ENCODE measurements at regions not wholly inside any gene's neighbourhood (a gene's known extent, or its start where the extent isn't known, plus 50 kb on each side); places are given as distances from the start of the nearest gene placed in this dataset.
"Not testable (repeated sequence)": the region's sequence is repeated elsewhere in the genome, so short reads cannot be mapped to it uniquely, and the experiment has no call there.

GRCh38 chr14:105742904-105743701 is 216.7 kb downstream of the TMEM121 start:
- not testable (repeated sequence) for H3K27me3 ChIP-seq (replicated peaks; ENCODE audit: control insufficient read depth, insufficient read depth, low read length, poor library complexity, severe bottlenecking); H3K4me1 ChIP-seq (ENCODE audit: control insufficient read depth, insufficient read depth, low read length, poor library complexity, severe bottlenecking); DNase-seq; H3K9me3 ChIP-seq (ENCODE audit: control insufficient read depth, low read length); H3K27ac ChIP-seq (ENCODE audit: insufficient read depth, low read length, poor library complexity, severe bottlenecking); H3K4me3 ChIP-seq (ENCODE audit: insufficient read depth, low read depth, low read length, poor library complexity, severe bottlenecking); H3K36me3 ChIP-seq (ENCODE audit: control insufficient read depth, insufficient read depth, low read length)

- H3K27ac ChIP-seq (ENCODE audit: insufficient read depth, low read length, poor library complexity, severe bottlenecking); H3K4me1 ChIP-seq (ENCODE audit: control insufficient read depth, insufficient read depth, low read length, poor library complexity, severe bottlenecking); H3K9me3 ChIP-seq (ENCODE audit: control insufficient read depth, low read length); H3K4me3 ChIP-seq (ENCODE audit: insufficient read depth, low read depth, low read length, poor library complexity, severe bottlenecking); H3K27me3 ChIP-seq (replicated peaks; ENCODE audit: control insufficient read depth, insufficient read depth, low read length, poor library complexity, severe bottlenecking); H3K36me3 ChIP-seq (ENCODE audit: control insufficient read depth, insufficient read depth, low read length); DNase-seq: not testable (repeated sequence)
Observed at GRCh38 chr14:105744213-105744787, 217.9 kb downstream of the TMEM121 start.

- Histone ChIP-seq H3K4me1 (ENCODE audit: control insufficient read depth, insufficient read depth, low read length, poor library complexity, severe bottlenecking) (no peaks in the 10 kb centered on the region), H3K4me3 (ENCODE audit: insufficient read depth, low read depth, low read length, poor library complexity, severe bottlenecking) (no peak overlapping the region), H3K36me3 (ENCODE audit: control insufficient read depth, insufficient read depth, low read length) (no peaks in the 10 kb centered on the region)
Observed at GRCh38 chr14:105745433-105746123, 219.2 kb downstream of the TMEM121 start.

DNA sequence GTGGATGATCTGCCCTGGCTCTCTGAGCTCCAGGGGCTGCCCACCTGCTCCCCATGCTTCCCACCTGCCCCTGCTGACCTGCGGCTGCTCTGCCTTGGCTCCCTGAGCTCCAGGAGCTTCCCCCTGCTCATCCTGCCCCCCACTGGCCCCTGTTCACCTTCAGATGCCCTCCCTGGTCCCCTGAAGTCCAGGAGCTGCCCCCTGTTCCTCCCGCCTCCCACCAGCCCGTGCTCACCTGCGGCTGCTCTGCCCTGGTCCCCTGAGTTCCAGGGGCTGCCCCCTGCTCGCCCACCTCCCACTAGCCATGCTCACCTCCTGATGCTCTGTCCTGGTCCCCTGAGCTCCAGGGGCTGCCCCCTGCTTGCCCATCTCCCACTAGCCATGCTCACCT is 219.7 kb downstream of the TMEM121 start:
- Histone ChIP-seq H3K27ac (ENCODE audit: insufficient read depth, low read length, poor library complexity, severe bottlenecking) (no peak overlapping the region), H3K4me1 (ENCODE audit: control insufficient read depth, insufficient read depth, low read length, poor library complexity, severe bottlenecking) (no peaks in the 10 kb centered on the region), H3K4me3 (ENCODE audit: insufficient read depth, low read depth, low read length, poor library complexity, severe bottlenecking) (no peak overlapping the region), H3K9me3 (ENCODE audit: control insufficient read depth, low read length) (no peaks in the 10 kb centered on the region), H3K36me3 (ENCODE audit: control insufficient read depth, insufficient read depth, low read length) (no peaks in the 10 kb centered on the region), H3K27me3 (replicated peaks; ENCODE audit: control insufficient read depth, insufficient read depth, low read length, poor library complexity, severe bottlenecking) (no peaks in the 10 kb centered on the region)
- no peak for DNase-seq

More at GRCh38 chr14:105745433-105746123, 219.2 kb downstream of the TMEM121 start:
- H3K27ac ChIP-seq (ENCODE audit: insufficient read depth, low read length, poor library complexity, severe bottlenecking) = no peak overlapping the region
- no peak for DNase-seq
- H3K9me3 ChIP-seq (ENCODE audit: control insufficient read depth, low read length) = no peaks in the 10 kb centered on the region
- H3K27me3 ChIP-seq (replicated peaks; ENCODE audit: control insufficient read depth, insufficient read depth, low read length, poor library complexity, severe bottlenecking) = no peaks in the 10 kb centered on the region

DNA sequence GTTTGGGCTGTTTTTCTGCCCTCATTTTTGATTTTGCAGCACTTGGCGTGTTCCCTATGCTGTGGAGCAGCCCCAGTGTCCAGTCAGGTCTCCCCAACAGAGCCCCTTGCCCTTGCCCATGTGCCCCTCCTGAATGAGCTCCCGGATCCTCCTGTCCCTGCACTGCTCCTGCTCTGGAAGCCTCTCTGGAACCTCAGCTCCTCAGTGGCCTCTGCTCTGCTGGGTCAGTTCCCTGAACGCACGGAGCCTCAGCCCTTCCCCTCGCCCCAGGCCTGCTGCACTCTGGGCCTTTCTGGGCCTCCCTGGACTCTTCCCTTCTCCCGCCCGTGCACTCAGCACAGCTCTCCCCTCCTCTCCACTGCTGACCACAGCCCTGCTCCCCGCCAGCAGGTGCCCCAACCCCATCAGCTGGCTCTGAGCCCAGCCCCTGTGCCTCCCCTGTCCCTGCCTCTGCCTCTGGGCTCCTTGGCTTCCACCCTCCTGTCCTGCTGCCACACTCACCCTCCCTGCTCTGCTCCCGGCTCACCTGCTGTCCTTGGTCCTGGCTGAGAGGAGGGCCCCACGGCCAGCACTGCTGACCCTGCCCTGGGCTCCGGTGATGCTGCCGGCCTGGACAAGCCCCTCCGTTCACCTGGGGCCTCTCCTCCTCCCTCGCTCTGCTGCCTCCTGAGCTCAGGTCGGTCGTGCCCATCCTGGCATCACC is 220.6 kb downstream of the TMEM121 start:
- not testable (repeated sequence) for H3K9me3 ChIP-seq (ENCODE audit: control insufficient read depth, low read length); H3K4me1 ChIP-seq (ENCODE audit: control insufficient read depth, insufficient read depth, low read length, poor library complexity, severe bottlenecking); H3K36me3 ChIP-seq (ENCODE audit: control insufficient read depth, insufficient read depth, low read length); H3K4me3 ChIP-seq (ENCODE audit: insufficient read depth, low read depth, low read length, poor library complexity, severe bottlenecking); H3K27ac ChIP-seq (ENCODE audit: insufficient read depth, low read length, poor library complexity, severe bottlenecking); DNase-seq; H3K27me3 ChIP-seq (replicated peaks; ENCODE audit: control insufficient read depth, insufficient read depth, low read length, poor library complexity, severe bottlenecking)

DNA sequence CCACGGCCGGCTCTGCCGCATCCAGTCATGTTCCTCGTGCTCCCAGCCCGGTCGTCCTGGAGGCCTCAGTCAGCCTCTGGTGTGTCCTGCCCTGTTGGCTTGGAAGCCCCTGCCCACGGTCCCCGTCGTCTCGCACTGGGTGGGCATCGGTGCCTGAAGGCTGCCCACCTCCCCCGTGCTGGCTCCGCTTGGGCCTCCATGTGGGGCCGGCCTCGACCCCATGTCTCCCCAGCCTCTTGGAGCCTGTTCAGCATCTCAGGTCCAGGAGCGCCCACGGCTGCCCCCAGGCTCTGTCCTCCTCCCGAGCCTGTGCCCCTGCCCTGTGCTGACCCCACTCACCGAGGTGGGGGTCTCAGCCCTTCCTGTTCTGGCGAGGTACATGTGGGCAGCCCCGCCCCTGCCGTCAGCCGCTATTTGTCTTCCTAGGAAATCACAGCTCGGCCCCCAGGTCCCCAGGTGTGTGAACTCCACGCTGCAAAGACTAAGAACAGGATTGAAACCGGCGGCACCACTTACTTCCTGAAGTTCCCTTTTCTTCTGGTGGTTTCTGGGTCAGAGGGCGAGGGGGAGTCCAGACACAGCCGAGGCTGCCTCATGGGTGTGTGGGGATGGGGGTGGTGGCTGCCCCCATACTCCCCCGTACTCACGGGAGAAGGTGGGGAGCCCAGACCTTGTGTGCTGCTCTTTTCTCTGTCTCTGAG is 221.3 kb downstream of the TMEM121 start:
- H3K36me3 ChIP-seq (ENCODE audit: control insufficient read depth, insufficient read depth, low read length); H3K9me3 ChIP-seq (ENCODE audit: control insufficient read depth, low read length); H3K27ac ChIP-seq (ENCODE audit: insufficient read depth, low read length, poor library complexity, severe bottlenecking); H3K4me3 ChIP-seq (ENCODE audit: insufficient read depth, low read depth, low read length, poor library complexity, severe bottlenecking); H3K4me1 ChIP-seq (ENCODE audit: control insufficient read depth, insufficient read depth, low read length, poor library complexity, severe bottlenecking); H3K27me3 ChIP-seq (replicated peaks; ENCODE audit: control insufficient read depth, insufficient read depth, low read length, poor library complexity, severe bottlenecking); DNase-seq: not testable (repeated sequence)

GRCh38 chr14:105748204-105748578 is 221.8 kb downstream of the TMEM121 start:
- no peak overlapping the region for H3K4me3 ChIP-seq (ENCODE audit: insufficient read depth, low read depth, low read length, poor library complexity, severe bottlenecking)
- H3K9me3 ChIP-seq (ENCODE audit: control insufficient read depth, low read length) = no peaks in the 10 kb centered on the region
- H3K27ac ChIP-seq (ENCODE audit: insufficient read depth, low read length, poor library complexity, severe bottlenecking) = no peak overlapping the region
- H3K4me1 ChIP-seq (ENCODE audit: control insufficient read depth, insufficient read depth, low read length, poor library complexity, severe bottlenecking) = no peaks in the 10 kb centered on the region
- H3K36me3 ChIP-seq (ENCODE audit: control insufficient read depth, insufficient read depth, low read length) = no peaks in the 10 kb centered on the region
- no peak for DNase-seq
- no peaks in the 10 kb centered on the region for H3K27me3 ChIP-seq (replicated peaks; ENCODE audit: control insufficient read depth, insufficient read depth, low read length, poor library complexity, severe bottlenecking)

DNA sequence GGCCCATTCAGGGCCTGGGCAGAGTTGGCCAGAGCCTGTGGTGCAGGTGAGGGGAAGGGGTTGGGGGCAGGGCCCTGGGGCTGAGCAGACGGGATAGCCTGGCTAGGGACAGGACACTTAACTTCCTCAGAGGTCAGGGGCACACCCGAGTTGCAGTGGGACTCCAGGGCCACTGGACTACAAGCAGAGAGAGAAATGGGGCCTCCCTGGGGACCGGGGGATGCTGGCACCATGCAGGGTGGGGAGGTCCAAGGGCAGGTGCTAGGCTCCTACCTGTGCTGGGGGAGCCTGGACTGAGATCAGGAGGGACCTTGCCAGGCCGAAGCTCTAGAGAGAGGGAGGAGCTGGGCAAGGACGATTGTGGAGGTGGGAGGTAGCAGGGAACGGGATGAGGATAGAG is 222.3 kb downstream of the TMEM121 start:
- not testable (repeated sequence) for H3K4me3 ChIP-seq (ENCODE audit: insufficient read depth, low read depth, low read length, poor library complexity, severe bottlenecking); H3K9me3 ChIP-seq (ENCODE audit: control insufficient read depth, low read length); DNase-seq; H3K27me3 ChIP-seq (replicated peaks; ENCODE audit: control insufficient read depth, insufficient read depth, low read length, poor library complexity, severe bottlenecking); H3K36me3 ChIP-seq (ENCODE audit: control insufficient read depth, insufficient read depth, low read length); H3K27ac ChIP-seq (ENCODE audit: insufficient read depth, low read length, poor library complexity, severe bottlenecking); H3K4me1 ChIP-seq (ENCODE audit: control insufficient read depth, insufficient read depth, low read length, poor library complexity, severe bottlenecking)

- H3K27ac ChIP-seq (ENCODE audit: insufficient read depth, low read length, poor library complexity, severe bottlenecking); H3K36me3 ChIP-seq (ENCODE audit: control insufficient read depth, insufficient read depth, low read length); H3K9me3 ChIP-seq (ENCODE audit: control insufficient read depth, low read length); H3K4me1 ChIP-seq (ENCODE audit: control insufficient read depth, insufficient read depth, low read length, poor library complexity, severe bottlenecking); H3K4me3 ChIP-seq (ENCODE audit: insufficient read depth, low read depth, low read length, poor library complexity, severe bottlenecking); DNase-seq; H3K27me3 ChIP-seq (replicated peaks; ENCODE audit: control insufficient read depth, insufficient read depth, low read length, poor library complexity, severe bottlenecking): not testable (repeated sequence)
Observed at GRCh38 chr14:105749870-105750541, 223.6 kb downstream of the TMEM121 start.

Measured in effector memory CD4-positive, alpha-beta T cell (primary cell).